ENCODE measurements at regions not wholly inside any gene's neighbourhood (a gene's known extent, or its start where the extent isn't known, plus 50 kb on each side); places are given as distances from the start of the nearest gene placed in this dataset.

- TF ChIP-seq POLR2AphosphoS5 (IDR thresholded peaks at IDR 0.05; ENCODE audit: low read depth, low read length), result no peak
- no peak for TF ChIP-seq POLR2A (IDR thresholded peaks at IDR 0.05; ENCODE audit: control extremely low read depth in 1 of 2, low read depth in 2 of 2, low read length in 2 of 2)
- TF ChIP-seq TAF1 (IDR thresholded peaks at IDR 0.05; ENCODE audit: low read depth, low read length), result no peak
- TF ChIP-seq CBX5 (IDR thresholded peaks at IDR 0.05; ENCODE audit: low read depth, low read length), result no peak
- TF ChIP-seq ATF3 (IDR thresholded peaks at IDR 0.05; ENCODE audit: insufficient read depth, low read depth, low read length), result no peak
- no peak for TF ChIP-seq EP300 (IDR thresholded peaks at IDR 0.05; ENCODE audit: borderline replicate concordance in 1 of 2, low read depth in 2 of 2, low read length in 2 of 2)
- no peak for TF ChIP-seq HDAC2 (IDR thresholded peaks at IDR 0.05; ENCODE audit: borderline replicate concordance in 1 of 2, low read depth in 2 of 2, low read length in 2 of 2)
- TF ChIP-seq CTCF (IDR thresholded peaks at IDR 0.05; ENCODE audit: control extremely low read depth in 1 of 3, insufficient read depth in 1 of 3, low read depth in 1 of 3, low read length in 3 of 3), result no peak
- TF ChIP-seq EZH2 (IDR thresholded peaks at IDR 0.05; ENCODE audit: low read depth, low read length, severe bottlenecking), result no peak
- no peak for TF ChIP-seq TCF12 (IDR thresholded peaks at IDR 0.05; ENCODE audit: low read depth, low read length)
- no peak for TF ChIP-seq BRCA1 (IDR thresholded peaks at IDR 0.05; ENCODE audit: low read depth, low read length)
- TF ChIP-seq KDM1A (IDR thresholded peaks at IDR 0.05; ENCODE audit: borderline replicate concordance, low read length), result no peak
Measured at GRCh38 chr13:23003446-23003845, 177.3 kb upstream of the SGCG start.
